Spleen (tissue), 11 donors: ENCODE measurements at regions not wholly inside any gene's neighbourhood (a gene's known extent, or its start where the extent isn't known, plus 50 kb on each side); places are given as distances from the start of the nearest gene placed in this dataset.

Experiments
- DNase-seq: peaks from one replicate; pipeline ENCODE4 v3.0.0-alpha.2; 2020
- H3K27ac ChIP-seq, 8 donors: fragments of 200-600 bp; sonication (generic) in 7 of 8; 1 replicate in 4 of 8; 2 replicates in 4 of 8; pipeline versions ENCODE4 v1.5.0 to v1.8.0; 2016 to 2021; ENCODE audit warnings: inconsistent platforms in 4 of 8, mild to moderate bottlenecking in 4 of 8, moderate library complexity in 1 of 8
- H3K27me3 ChIP-seq, 7 donors: fragments of 200-600 bp; sonication (generic) in 6 of 7; replicated peaks in 1 of 7; 1 replicate in 4 of 7; 2 replicates in 3 of 7; pipeline versions ENCODE4 v1.5.0 to v1.8.0; 2016 to 2021; ENCODE audit warnings: inconsistent platforms in 3 of 7, mild to moderate bottlenecking in 1 of 7
- H3K36me3 ChIP-seq, 6 donors: fragments of 200-600 bp; sonication (generic) in 5 of 6; 1 replicate in 4 of 6; 2 replicates in 2 of 6; pipeline versions ENCODE4 v1.5.0 to v1.8.0; 2016 to 2021; ENCODE audit warnings: inconsistent platforms in 2 of 6
- H3K4me1 ChIP-seq, 6 donors: fragments of 200-600 bp; sonication (generic) in 5 of 6; 1 replicate in 3 of 6; 2 replicates in 3 of 6; pipeline versions ENCODE4 v1.5.0 to v1.8.0; 2016 to 2021; ENCODE audit warnings: inconsistent platforms in 3 of 6
- H3K4me3 ChIP-seq, 8 donors: fragments of 200-600 bp; sonication (generic) in 7 of 8; 1 replicate in 4 of 8; 2 replicates in 4 of 8; pipeline versions ENCODE4 v1.5.0 to v1.8.0; 2016 to 2021; ENCODE audit warnings: inconsistent platforms in 4 of 8, mild to moderate bottlenecking in 4 of 8, moderate library complexity in 2 of 8
- H3K9me3 ChIP-seq, 8 donors: fragments of 200-600 bp; sonication (generic) in 7 of 8; 1 replicate in 4 of 8; 2 replicates in 4 of 8; pipeline versions ENCODE4 v1.5.0 to v1.8.0; 2016 to 2021; ENCODE audit warnings: inconsistent platforms in 4 of 8
- POLR2A ChIP-seq, 3 donors: fragments of 450-650 bp; IDR thresholded peaks; one replicate each; pipeline ENCODE4 v1.5.1; 2017; ENCODE audit warnings: antibody characterized with exemption in 3 of 3, mild to moderate bottlenecking in 1 of 3
- POLR2AphosphoS5 ChIP-seq, 3 donors: sonication (generic); formaldehyde crosslinking; IDR thresholded peaks; one replicate each; pipeline ENCODE4 v1.5.1; 2017; ENCODE audit warnings: antibody characterized with exemption in 3 of 3
- WGBS, 5 donors: extraction: QIAGEN DNeasy Blood & Tissue Kit in 3 of 5; methylation state at CpG; one replicate each; pipeline versions ENCODE4 v1.1.5 to v1.1.7; 2013 to 2018; 5-methylcytosine and 5-hydroxymethylcytosine counted together
- intact Hi-C: fragments of 100-400 bp; cut with DNase I; formaldehyde crosslinking; loops from one replicate; pipeline ENCODE4 v1.15.0; 2023; ENCODE audit warnings: low total_unique reads
- TF ChIP-seq, protein P1 (sequence below), 11 experiments: fragments of 200-600 bp in 7 of 11; fragments of 450-650 bp in 4 of 11; sonication (generic) in 4 of 11; IDR thresholded peaks in 8 of 11; conservative IDR thresholded peaks in 3 of 11; 1 replicate in 7 of 11; 2 replicates in 4 of 11; pipeline versions ENCODE4 v1.4.0 to v1.8.0; 2016 to 2021; ENCODE audit warnings: antibody characterized with exemption in 11 of 11, inconsistent platforms in 4 of 11, mild to moderate bottlenecking in 1 of 11
- donor health status: healthy with polysubstance abuse.
- donor health status: DM: no; HTN: no; CAD: no; lungs with moderate emphysema.
- donor health status: DM: no; HTN: no; CAD: no.
- donor health status: Bipolar disorder and iron deficiency.
- donor health status: healthy.
- donor health status: DM: no; HTN: no; CAD: no.
- donor health status: DM: yes; HTN: yes; CAD: no.

- intact Hi-C loops, result no loop called here
- TF ChIP-seq POLR2AphosphoS5 (IDR thresholded peaks at IDR 0.05) (no peak), POLR2A (IDR thresholded peaks at IDR 0.05) (no peak)
- DNase-seq, result no peak
Measured at GRCh38 chr6:156579564-156579963, 197.6 kb upstream of the ARID1B start.

GRCh38 chr6:156577749-156578148 lies 199.4 kb upstream of the ARID1B start:
- WGBS, 5 donors, result 75 to 91% (median 83%) methylated on average over 1 of the region's 1 CpG
- peaks cover 2 to 57% (median 45%) of the 10 kb centered on the region in 8 donors for H3K9me3 ChIP-seq

More at GRCh38 chr6:156579564-156579963, 197.6 kb upstream of the ARID1B start:
- Histone ChIP-seq H3K36me3 (no peaks in the 10 kb centered on the region), H3K27me3 (no peaks in the 10 kb centered on the region), H3K4me1 (no peaks in the 10 kb centered on the region), H3K27ac (no peak overlapping the region), H3K4me3 (no peak overlapping the region), H3K9me3 (peaks cover 2 to 56% (median 44%) of the 10 kb centered on the region in 8 donors)

DNA sequence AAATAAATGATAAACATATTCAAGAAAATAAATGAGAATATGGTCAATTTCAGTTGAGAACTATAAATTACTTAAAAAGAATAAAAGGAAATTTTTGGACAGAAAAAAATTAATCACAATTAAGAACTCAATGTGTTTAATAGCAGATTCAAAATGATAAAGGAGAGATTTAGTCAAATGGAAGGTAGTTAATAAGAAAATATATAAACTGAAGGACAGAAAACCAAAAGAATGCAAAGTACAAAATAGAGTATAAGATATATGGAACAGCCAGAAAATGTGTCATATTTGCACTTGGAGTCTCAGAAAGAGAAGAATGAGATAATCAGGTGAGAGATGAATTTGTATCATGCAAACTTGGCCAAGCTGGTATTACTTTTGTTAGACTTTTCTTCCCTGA lies 201.8 kb upstream of the ARID1B start:
- TF ChIP-seq POLR2AphosphoS5 (IDR thresholded peaks at IDR 0.05) (no peak), POLR2A (IDR thresholded peaks at IDR 0.05) (no peak)
- TF ChIP-seq, protein P1, sequence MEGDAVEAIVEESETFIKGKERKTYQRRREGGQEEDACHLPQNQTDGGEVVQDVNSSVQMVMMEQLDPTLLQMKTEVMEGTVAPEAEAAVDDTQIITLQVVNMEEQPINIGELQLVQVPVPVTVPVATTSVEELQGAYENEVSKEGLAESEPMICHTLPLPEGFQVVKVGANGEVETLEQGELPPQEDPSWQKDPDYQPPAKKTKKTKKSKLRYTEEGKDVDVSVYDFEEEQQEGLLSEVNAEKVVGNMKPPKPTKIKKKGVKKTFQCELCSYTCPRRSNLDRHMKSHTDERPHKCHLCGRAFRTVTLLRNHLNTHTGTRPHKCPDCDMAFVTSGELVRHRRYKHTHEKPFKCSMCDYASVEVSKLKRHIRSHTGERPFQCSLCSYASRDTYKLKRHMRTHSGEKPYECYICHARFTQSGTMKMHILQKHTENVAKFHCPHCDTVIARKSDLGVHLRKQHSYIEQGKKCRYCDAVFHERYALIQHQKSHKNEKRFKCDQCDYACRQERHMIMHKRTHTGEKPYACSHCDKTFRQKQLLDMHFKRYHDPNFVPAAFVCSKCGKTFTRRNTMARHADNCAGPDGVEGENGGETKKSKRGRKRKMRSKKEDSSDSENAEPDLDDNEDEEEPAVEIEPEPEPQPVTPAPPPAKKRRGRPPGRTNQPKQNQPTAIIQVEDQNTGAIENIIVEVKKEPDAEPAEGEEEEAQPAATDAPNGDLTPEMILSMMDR (IDR thresholded peaks at IDR 0.05 in 8 of 11, conservative IDR thresholded peaks at IDR 0.05 in 3 of 11), result no peak

More at GRCh38 chr6:156577749-156578148, 199.4 kb upstream of the ARID1B start:
- intact Hi-C loops, result no loop called here
- Histone ChIP-seq H3K4me1 (no peaks in the 10 kb centered on the region), H3K4me3 (no peak overlapping the region), H3K27me3 (no peaks in the 10 kb centered on the region), H3K27ac (no peak overlapping the region), H3K36me3 (no peaks in the 10 kb centered on the region)
- no peak for DNase-seq
- TF ChIP-seq POLR2AphosphoS5 (IDR thresholded peaks at IDR 0.05) (no peak), POLR2A (IDR thresholded peaks at IDR 0.05) (no peak)
- TF ChIP-seq, protein P1 (IDR thresholded peaks at IDR 0.05 in 8 of 11, conservative IDR thresholded peaks at IDR 0.05 in 3 of 11), result no peak

DNA sequence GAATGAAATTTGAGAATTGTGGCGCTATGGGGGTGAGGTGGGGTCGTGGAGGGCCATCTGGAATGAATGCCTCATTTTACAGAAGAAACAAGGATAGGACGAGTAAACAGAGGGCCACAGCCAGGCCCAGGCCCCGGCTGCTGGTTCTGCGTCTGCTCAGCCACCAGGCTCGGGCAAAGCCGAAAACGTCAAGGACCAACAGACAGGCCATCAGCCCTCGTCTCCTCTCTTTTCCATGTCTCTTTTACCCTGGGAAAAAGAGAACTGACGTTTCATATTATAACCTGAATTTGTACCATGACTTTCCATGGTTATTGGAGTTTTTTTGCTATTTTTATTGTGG lies 212.4 kb upstream of the ARID1B start:
- TF ChIP-seq, protein P1 (IDR thresholded peaks at IDR 0.05 in 8 of 11, conservative IDR thresholded peaks at IDR 0.05 in 3 of 11), result no peak
- TF ChIP-seq POLR2A (IDR thresholded peaks at IDR 0.05) (no peak), POLR2AphosphoS5 (IDR thresholded peaks at IDR 0.05) (no peak)
- no peaks in the 10 kb centered on the region for H3K27me3 ChIP-seq
- intact Hi-C loops, result loop anchor here (10.0 kb wide), 2 partner anchors 120 to 200 kb away; no protein-coding TSS in a partner anchor
- no peak overlapping the region for H3K27ac ChIP-seq
- no peak for DNase-seq
- H3K4me1 ChIP-seq, result peaks cover 0 to 14% (median 7%) of the 10 kb centered on the region in 6 donors
- WGBS, 5 donors, result 77 to 86% (median 80%) methylated on average over 10 of the region's 10 CpGs
- no peak overlapping the region for H3K4me3 ChIP-seq
- H3K36me3 ChIP-seq, result no peaks in the 10 kb centered on the region
- H3K9me3 ChIP-seq, result peaks cover 0 to 19% (median 14%) of the 10 kb centered on the region in 8 donors

More for the DNA sequence above, 201.8 kb upstream of the ARID1B start:
- intact Hi-C loops, result no loop called here
- no peak overlapping the region for H3K27ac ChIP-seq
- no peaks in the 10 kb centered on the region for H3K4me1 ChIP-seq
- H3K9me3 ChIP-seq, result peaks cover 2 to 57% (median 45%) of the 10 kb centered on the region in 8 donors
- H3K36me3 ChIP-seq, result no peaks in the 10 kb centered on the region
- no peak for DNase-seq
- no peak overlapping the region for H3K4me3 ChIP-seq
- H3K27me3 ChIP-seq, result peaks cover 0 to 3% (median 0%) of the 10 kb centered on the region in 7 donors
